Effector memory CD4-positive, alpha-beta T cell (primary cell): ENCODE measurements at regions not wholly inside any gene's neighbourhood (a gene's known extent, or its start where the extent isn't known, plus 50 kb on each side); places are given as distances from the start of the nearest gene placed in this dataset.
"Not testable (repeated sequence)": the region's sequence is repeated elsewhere in the genome, so short reads cannot be mapped to it uniquely, and the experiment has no call there.

Experiments used
- DNase-seq, 3 donors: peaks; one replicate each; pipeline ENCODE4 v3.0.0-alpha.2; 2020
- H3K27ac ChIP-seq: 2 replicates; pipeline ENCODE4 v1.7.0; 2013; ENCODE audit warnings: mild to moderate bottlenecking, low read length, moderate library complexity; ENCODE audit not compliant: insufficient read depth, poor library complexity, severe bottlenecking
- H3K27me3 ChIP-seq: replicated peaks from 2 replicates; pipeline ENCODE4 v1.7.0; 2013; ENCODE audit warnings: mild to moderate bottlenecking, low read length; ENCODE audit not compliant: insufficient read depth, control insufficient read depth, poor library complexity, severe bottlenecking
- H3K36me3 ChIP-seq: 2 replicates; pipeline ENCODE4 v1.7.0; 2013; ENCODE audit warnings: mild to moderate bottlenecking, low read length, moderate library complexity; ENCODE audit not compliant: control insufficient read depth, insufficient read depth
- H3K4me1 ChIP-seq: 2 replicates; pipeline ENCODE4 v1.7.0; 2013; ENCODE audit warnings: low read length, mild to moderate bottlenecking; ENCODE audit not compliant: control insufficient read depth, insufficient read depth, poor library complexity, severe bottlenecking
- H3K4me3 ChIP-seq: 2 replicates; pipeline ENCODE4 v1.7.0; 2013; ENCODE audit warnings: low read length, low read depth, mild to moderate bottlenecking; ENCODE audit not compliant: insufficient read depth, poor library complexity, severe bottlenecking
- H3K9me3 ChIP-seq: 2 replicates; pipeline ENCODE4 v1.7.0; 2013; ENCODE audit warnings: mild to moderate bottlenecking, low read length, moderate library complexity; ENCODE audit not compliant: control insufficient read depth

- Histone ChIP-seq H3K4me1 (no peaks in the 10 kb centered on the region), H3K4me3 (no peak overlapping the region)
These were observed 448.5 kb downstream of the NXPH1 start for GRCh38 chr7:8881916-8882315.

GRCh38 chr7:8885480-8886000 is 452.1 kb downstream of the NXPH1 start:
- DNase-seq = no peak
- Histone ChIP-seq H3K36me3 (no peaks in the 10 kb centered on the region), H3K27me3 (no peaks in the 10 kb centered on the region), H3K9me3 (no peaks in the 10 kb centered on the region), H3K27ac (no peak overlapping the region), H3K4me1 (no peaks in the 10 kb centered on the region), H3K4me3 (no peak overlapping the region)

More at GRCh38 chr7:8881916-8882315, 448.5 kb downstream of the NXPH1 start:
- no peaks in the 10 kb centered on the region for H3K27me3 ChIP-seq
- no peak for DNase-seq
- H3K9me3 ChIP-seq = no peaks in the 10 kb centered on the region
- H3K36me3 ChIP-seq = no peaks in the 10 kb centered on the region
- no peak overlapping the region for H3K27ac ChIP-seq

GRCh38 chr7:8890346-8890745 is 456.9 kb downstream of the NXPH1 start:
- H3K36me3 ChIP-seq, H3K4me1 ChIP-seq, H3K4me3 ChIP-seq, H3K27me3 ChIP-seq, DNase-seq, H3K27ac ChIP-seq, H3K9me3 ChIP-seq: not testable (repeated sequence)

GRCh38 chr7:8893775-8894174 is 460.4 kb downstream of the NXPH1 start:
- Histone ChIP-seq H3K4me1 (no peaks in the 10 kb centered on the region), H3K4me3 (no peak overlapping the region), H3K27ac (no peak overlapping the region), H3K27me3 (no peaks in the 10 kb centered on the region), H3K9me3 (no peaks in the 10 kb centered on the region), H3K36me3 (no peaks in the 10 kb centered on the region)
- no peak for DNase-seq

- DNase-seq = no peak
- Histone ChIP-seq H3K36me3 (no peaks in the 10 kb centered on the region), H3K4me1 (no peaks in the 10 kb centered on the region), H3K27ac (no peak overlapping the region), H3K27me3 (no peaks in the 10 kb centered on the region), H3K4me3 (no peak overlapping the region), H3K9me3 (no peaks in the 10 kb centered on the region)
These were observed 473.1 kb downstream of the NXPH1 start for GRCh38 chr7:8906396-8907075.

GRCh38 chr7:8908889-8909288 is 475.5 kb downstream of the NXPH1 start:
- no peak overlapping the region for H3K4me3 ChIP-seq

GRCh38 chr7:8913682-8914081 is 480.3 kb downstream of the NXPH1 start:
- no peak for DNase-seq
- no peaks in the 10 kb centered on the region for H3K27me3 ChIP-seq
- H3K4me3 ChIP-seq = no peak overlapping the region
- H3K9me3 ChIP-seq = no peaks in the 10 kb centered on the region
- no peaks in the 10 kb centered on the region for H3K4me1 ChIP-seq
- H3K36me3 ChIP-seq = no peaks in the 10 kb centered on the region
- H3K27ac ChIP-seq = no peak overlapping the region

More at GRCh38 chr7:8908889-8909288, 475.5 kb downstream of the NXPH1 start:
- no peaks in the 10 kb centered on the region for H3K36me3 ChIP-seq
- no peaks in the 10 kb centered on the region for H3K9me3 ChIP-seq
- no peaks in the 10 kb centered on the region for H3K27me3 ChIP-seq
- no peak overlapping the region for H3K27ac ChIP-seq
- DNase-seq = no peak
- no peaks in the 10 kb centered on the region for H3K4me1 ChIP-seq

- no peak overlapping the region for H3K4me3 ChIP-seq
- no peaks in the 10 kb centered on the region for H3K27me3 ChIP-seq
- no peaks in the 10 kb centered on the region for H3K4me1 ChIP-seq
- H3K9me3 ChIP-seq = no peaks in the 10 kb centered on the region
- DNase-seq = no peak
- no peaks in the 10 kb centered on the region for H3K36me3 ChIP-seq
- no peak overlapping the region for H3K27ac ChIP-seq
These were observed 488.4 kb downstream of the NXPH1 start for GRCh38 chr7:8921807-8922206.

- H3K36me3 ChIP-seq = no peaks in the 10 kb centered on the region
- no peaks in the 10 kb centered on the region for H3K9me3 ChIP-seq
- H3K27ac ChIP-seq = no peak overlapping the region
- no peaks in the 10 kb centered on the region for H3K4me1 ChIP-seq
- no peak overlapping the region for H3K4me3 ChIP-seq
- DNase-seq = no peak
- no peaks in the 10 kb centered on the region for H3K27me3 ChIP-seq
These were observed 489.3 kb downstream of the NXPH1 start for GRCh38 chr7:8922726-8923125.

GRCh38 chr7:8923164-8923806 is 489.9 kb downstream of the NXPH1 start:
- H3K4me3 ChIP-seq = no peak overlapping the region
- H3K9me3 ChIP-seq = no peaks in the 10 kb centered on the region

More at GRCh38 chr7:8923164-8923806, 489.9 kb downstream of the NXPH1 start:
- no peak for DNase-seq
- no peaks in the 10 kb centered on the region for H3K36me3 ChIP-seq
- H3K4me1 ChIP-seq = no peaks in the 10 kb centered on the region
- no peaks in the 10 kb centered on the region for H3K27me3 ChIP-seq
- no peak overlapping the region for H3K27ac ChIP-seq
